Activated CD4-positive, alpha-beta memory T cell treated with anti-CD3 and anti-CD28 coated beads for 36 hours (primary cell): ENCODE measurements at regions not wholly inside any gene's neighbourhood (a gene's known extent, or its start where the extent isn't known, plus 50 kb on each side); places are given as distances from the start of the nearest gene placed in this dataset.

Experiments used
- CTCF ChIA-PET: fragments of 350-600 bp; sonication (Branson Sonifier 250); formaldehyde crosslinking; loops from one replicate; lab custom pipeline; 2021; ENCODE audit warnings: antibody characterized with exemption, inconsistent platforms; lab: Charles Lee
- POLR2A ChIA-PET: fragments of 350-600 bp; sonication (Branson Sonifier 250); formaldehyde crosslinking; loops from one replicate; lab custom pipeline; 2021; ENCODE audit warnings: antibody characterized with exemption; lab: Charles Lee
- DNase-seq: peaks from one replicate; pipeline ENCODE4 v3.0.0-alpha.2; 2020
- H3K27ac Mint-ChIP-seq: one replicate; pipeline ENCODE4 v1.8.0; 2021; ENCODE audit warnings: mixed read lengths
- H3K27me3 Mint-ChIP-seq: one replicate; pipeline ENCODE4 v1.8.0; 2021; ENCODE audit warnings: mixed read lengths
- H3K36me3 Mint-ChIP-seq: one replicate; pipeline ENCODE4 v1.8.0; 2021; ENCODE audit warnings: mixed read lengths
- H3K4me1 Mint-ChIP-seq: one replicate; pipeline ENCODE4 v1.8.0; 2021; ENCODE audit warnings: low read depth, mixed read lengths
- H3K4me3 Mint-ChIP-seq: one replicate; pipeline ENCODE4 v1.8.0; 2021; ENCODE audit warnings: mild to moderate bottlenecking, mixed read lengths
- H3K9me3 Mint-ChIP-seq: one replicate; pipeline ENCODE4 v1.8.0; 2021; ENCODE audit warnings: mixed read lengths
- intact Hi-C: fragments of 100-400 bp; cut with micrococcal nuclease; formaldehyde crosslinking; loops from one replicate; pipeline ENCODE4 v1.15.1; 2023

- no peaks in the 10 kb centered on the region for H3K36me3 Mint-ChIP-seq
- no peak overlapping the region for H3K27ac Mint-ChIP-seq
- no peak for DNase-seq
- H3K9me3 Mint-ChIP-seq, result no peaks in the 10 kb centered on the region
- intact Hi-C loops, result no loop called here
- ChIA-PET CTCF (no interaction called here), POLR2A (no interaction called here)
- H3K4me3 Mint-ChIP-seq, result no peak overlapping the region
- H3K27me3 Mint-ChIP-seq, result peaks cover 2% of the 10 kb centered on the region
- H3K4me1 Mint-ChIP-seq, result peaks cover 4% of the 10 kb centered on the region
Observed at GRCh38 chr14:97843066-97843465, 1045.9 kb downstream of the VRK1 start.

GRCh38 chr14:97844042-97844441 lies 1046.9 kb downstream of the VRK1 start:
- POLR2A ChIA-PET, result no interaction called here
- no peak for DNase-seq
- no peaks in the 10 kb centered on the region for H3K9me3 Mint-ChIP-seq
- H3K36me3 Mint-ChIP-seq, result no peaks in the 10 kb centered on the region
- intact Hi-C loops, result no loop called here
- CTCF ChIA-PET, result no interaction called here
- H3K4me1 Mint-ChIP-seq, result peaks cover 4% of the 10 kb centered on the region
- H3K4me3 Mint-ChIP-seq, result no peak overlapping the region
- no peak overlapping the region for H3K27ac Mint-ChIP-seq
- peaks cover 2% of the 10 kb centered on the region for H3K27me3 Mint-ChIP-seq

- ChIA-PET CTCF (no interaction called here), POLR2A (no interaction called here)
- intact Hi-C loops, result no loop called here
- Mint-ChIP-seq H3K4me3 (no peak overlapping the region), H3K27ac (no peak overlapping the region), H3K9me3 (no peaks in the 10 kb centered on the region), H3K4me1 (peaks cover 4% of the 10 kb centered on the region), H3K27me3 (peaks cover 2% of the 10 kb centered on the region), H3K36me3 (no peaks in the 10 kb centered on the region)
- DNase-seq, result peak; percentile 21
Observed at GRCh38 chr14:97846156-97846555, 1049.0 kb downstream of the VRK1 start.

GRCh38 chr14:97848317-97848980 lies 1051.3 kb downstream of the VRK1 start:
- Mint-ChIP-seq H3K36me3 (no peaks in the 10 kb centered on the region), H3K9me3 (no peaks in the 10 kb centered on the region), H3K4me1 (no peaks in the 10 kb centered on the region), H3K27me3 (no peaks in the 10 kb centered on the region), H3K27ac (no peak overlapping the region), H3K4me3 (no peak overlapping the region)
- DNase-seq, result no peak
- ChIA-PET CTCF (no interaction called here), POLR2A (no interaction called here)
- intact Hi-C loops, result no loop called here

GRCh38 chr14:97850466-97850865 lies 1053.3 kb downstream of the VRK1 start:
- Mint-ChIP-seq H3K36me3 (no peaks in the 10 kb centered on the region), H3K4me1 (no peaks in the 10 kb centered on the region), H3K27ac (no peak overlapping the region), H3K27me3 (no peaks in the 10 kb centered on the region), H3K4me3 (no peak overlapping the region), H3K9me3 (no peaks in the 10 kb centered on the region)
- POLR2A ChIA-PET, result no interaction called here
- intact Hi-C loops, result no loop called here
- CTCF ChIA-PET, result no interaction called here
- no peak for DNase-seq

- Mint-ChIP-seq H3K36me3 (no peaks in the 10 kb centered on the region), H3K27ac (no peak overlapping the region), H3K4me3 (no peak overlapping the region), H3K4me1 (no peaks in the 10 kb centered on the region), H3K27me3 (no peaks in the 10 kb centered on the region), H3K9me3 (no peaks in the 10 kb centered on the region)
- intact Hi-C loops, result no loop called here
- DNase-seq, result no peak
- ChIA-PET CTCF (no interaction called here), POLR2A (no interaction called here)
Observed at GRCh38 chr14:97850886-97851285, 1053.7 kb downstream of the VRK1 start.

GRCh38 chr14:97851428-97851995 lies 1054.3 kb downstream of the VRK1 start:
- Mint-ChIP-seq H3K27ac (no peak overlapping the region), H3K36me3 (no peaks in the 10 kb centered on the region), H3K4me3 (no peak overlapping the region), H3K9me3 (no peaks in the 10 kb centered on the region), H3K4me1 (no peaks in the 10 kb centered on the region), H3K27me3 (no peaks in the 10 kb centered on the region)
- POLR2A ChIA-PET, result no interaction called here
- DNase-seq, result no peak
- CTCF ChIA-PET, result no interaction called here
- intact Hi-C loops, result no loop called here

GRCh38 chr14:97854918-97855317 lies 1057.7 kb downstream of the VRK1 start:
- no peaks in the 10 kb centered on the region for H3K27me3 Mint-ChIP-seq

GRCh38 chr14:97866195-97866594 lies 1069.0 kb downstream of the VRK1 start:
- CTCF ChIA-PET, result no interaction called here
- DNase-seq, result no peak
- no peak overlapping the region for H3K27ac Mint-ChIP-seq
- no peaks in the 10 kb centered on the region for H3K9me3 Mint-ChIP-seq
- intact Hi-C loops, result loop anchor here (2.0 to 10.0 kb wide), 2 partner anchors 51 to 79 kb away; no protein-coding TSS in a partner anchor
- H3K36me3 Mint-ChIP-seq, result no peaks in the 10 kb centered on the region
- POLR2A ChIA-PET, result no interaction called here
- no peak overlapping the region for H3K4me3 Mint-ChIP-seq
- no peaks in the 10 kb centered on the region for H3K27me3 Mint-ChIP-seq
- H3K4me1 Mint-ChIP-seq, result peaks cover 7% of the 10 kb centered on the region

More at GRCh38 chr14:97854918-97855317, 1057.7 kb downstream of the VRK1 start:
- no peak overlapping the region for H3K4me3 Mint-ChIP-seq
- ChIA-PET CTCF (no interaction called here), POLR2A (no interaction called here)
- no peak for DNase-seq
- no peaks in the 10 kb centered on the region for H3K9me3 Mint-ChIP-seq
- no peaks in the 10 kb centered on the region for H3K36me3 Mint-ChIP-seq
- H3K27ac Mint-ChIP-seq, result no peak overlapping the region
- H3K4me1 Mint-ChIP-seq, result no peaks in the 10 kb centered on the region
- intact Hi-C loops, result no loop called here

GRCh38 chr14:97866664-97867063 lies 1069.5 kb downstream of the VRK1 start:
- Mint-ChIP-seq H3K9me3 (no peaks in the 10 kb centered on the region), H3K4me3 (no peak overlapping the region), H3K4me1 (peaks cover 7% of the 10 kb centered on the region), H3K36me3 (no peaks in the 10 kb centered on the region), H3K27ac (no peak overlapping the region), H3K27me3 (no peaks in the 10 kb centered on the region)
- no peak for DNase-seq
- CTCF ChIA-PET, result no interaction called here
- intact Hi-C loops, result loop anchor here (2.0 to 10.0 kb wide), 2 partner anchors 50 to 78 kb away; no protein-coding TSS in a partner anchor
- POLR2A ChIA-PET, result no interaction called here

GRCh38 chr14:97873291-97873690 lies 1076.1 kb downstream of the VRK1 start:
- Mint-ChIP-seq H3K36me3 (no peaks in the 10 kb centered on the region), H3K4me3 (no peak overlapping the region), H3K27me3 (no peaks in the 10 kb centered on the region), H3K27ac (no peak overlapping the region), H3K4me1 (peaks cover 20% of the 10 kb centered on the region), H3K9me3 (no peaks in the 10 kb centered on the region)
- intact Hi-C loops, result no loop called here
- ChIA-PET POLR2A (no interaction called here), CTCF (no interaction called here)
- no peak for DNase-seq

- Mint-ChIP-seq H3K4me1 (peaks cover 31% of the 10 kb centered on the region), H3K9me3 (no peaks in the 10 kb centered on the region), H3K36me3 (no peaks in the 10 kb centered on the region), H3K27ac (no peak overlapping the region), H3K27me3 (no peaks in the 10 kb centered on the region), H3K4me3 (no peak overlapping the region)
- peak; percentile 16 for DNase-seq
- intact Hi-C loops, result no loop called here
- POLR2A ChIA-PET, result no interaction called here
- CTCF ChIA-PET, result no interaction called here
Observed at GRCh38 chr14:97874394-97874793, 1077.2 kb downstream of the VRK1 start.

- H3K9me3 Mint-ChIP-seq, result no peaks in the 10 kb centered on the region
- H3K27me3 Mint-ChIP-seq, result no peaks in the 10 kb centered on the region
- POLR2A ChIA-PET, result interaction anchor here (1.7 kb wide), 1 partner anchor 13 kb away, joined by 4 read pairs; no protein-coding TSS in a partner anchor
- DNase-seq, result no peak
- H3K36me3 Mint-ChIP-seq, result no peaks in the 10 kb centered on the region
- no peak overlapping the region for H3K27ac Mint-ChIP-seq
- no peak overlapping the region for H3K4me3 Mint-ChIP-seq
- intact Hi-C loops, result no loop called here
- CTCF ChIA-PET, result no interaction called here
- H3K4me1 Mint-ChIP-seq, result peaks cover 40% of the 10 kb centered on the region
Observed at GRCh38 chr14:97878206-97878605, 1081.0 kb downstream of the VRK1 start.
